ENCODE measurements at regions not wholly inside any gene's neighbourhood (a gene's known extent, or its start where the extent isn't known, plus 50 kb on each side); places are given as distances from the start of the nearest gene placed in this dataset.

GRCh38 chr9:116080561-116080960 lies 73.0 kb upstream of the PAPPA start:
- no peak for DNase-seq (ENCODE audit: low read depth in 3 of 3)

DNA sequence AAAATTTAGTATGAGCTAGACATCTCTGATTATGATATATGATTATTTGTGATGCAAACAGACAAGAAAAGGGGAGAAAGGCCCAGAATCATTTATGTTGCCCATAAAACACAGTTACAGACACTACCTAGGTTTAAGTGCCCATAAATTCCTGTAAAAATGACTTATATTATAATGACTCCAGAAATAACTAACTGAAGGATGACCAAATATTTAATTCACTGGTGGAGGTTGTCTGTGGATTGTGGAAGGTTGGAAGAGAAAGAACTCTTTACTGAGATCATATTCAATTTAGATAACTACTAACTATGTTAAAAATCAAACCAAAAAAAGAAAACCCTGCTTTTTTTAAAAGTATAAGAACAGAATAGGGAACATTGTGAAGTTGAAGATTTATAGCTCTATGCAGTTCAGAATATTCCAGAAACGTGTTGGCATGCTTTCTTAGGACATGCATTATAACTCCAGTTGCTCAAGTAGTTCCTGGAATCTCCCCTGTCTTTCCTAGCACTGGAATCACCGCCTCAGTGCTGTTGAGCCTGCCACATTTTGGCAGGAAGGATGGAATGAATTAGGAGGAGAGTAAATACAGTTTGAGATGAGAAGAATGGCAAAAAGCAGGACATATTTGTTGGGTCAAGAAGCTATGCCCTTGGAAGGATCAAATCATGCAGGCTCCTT lies 72.0 kb upstream of the PAPPA start:
- DNase-seq (ENCODE audit: low read depth in 3 of 3): no peak

GRCh38 chr9:116083837-116084236 lies 69.8 kb upstream of the PAPPA start:
- DNase-seq (ENCODE audit: low read depth in 3 of 3): no peak

DNA sequence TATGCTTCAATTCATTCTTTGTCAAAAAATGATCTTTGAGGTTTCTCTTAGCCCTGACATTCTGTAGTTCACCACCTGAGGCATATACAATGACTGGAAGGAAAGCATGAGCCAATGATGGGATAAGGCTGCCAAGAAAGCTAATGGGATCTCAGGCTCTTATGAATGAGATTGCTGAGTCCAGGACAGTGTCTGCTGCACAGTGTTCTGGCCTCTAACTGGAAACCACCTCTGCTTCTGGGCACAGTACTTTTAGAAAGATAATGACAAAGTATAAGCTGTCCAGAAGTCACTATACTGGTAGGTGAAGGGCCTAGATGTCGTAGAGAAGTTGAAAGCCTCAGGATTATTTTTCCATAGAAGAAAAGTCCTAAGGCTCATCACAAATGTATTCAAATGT lies 69.1 kb upstream of the PAPPA start:
- no peak for DNase-seq (ENCODE audit: low read depth in 3 of 3)

DNA sequence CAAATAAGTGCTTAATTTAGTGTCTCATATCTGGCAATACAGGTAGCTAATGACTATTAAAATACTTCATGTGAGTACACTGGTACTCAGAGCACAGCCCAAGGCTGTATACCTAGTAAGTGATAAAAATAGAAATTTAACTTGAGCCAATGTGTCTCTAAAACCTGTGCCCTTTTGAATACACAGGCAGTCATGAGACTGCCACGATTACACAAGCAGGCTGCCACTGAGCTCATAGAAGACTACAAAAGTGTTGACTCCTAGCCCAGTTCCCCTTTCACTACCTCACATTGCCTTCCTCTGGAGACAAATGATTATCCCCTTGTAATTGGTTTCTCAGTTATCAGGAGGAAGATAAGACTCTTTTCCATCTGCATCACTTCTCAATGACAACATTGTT lies 66.3 kb upstream of the PAPPA start:
- no peak for DNase-seq (ENCODE audit: low read depth in 3 of 3)

DNA sequence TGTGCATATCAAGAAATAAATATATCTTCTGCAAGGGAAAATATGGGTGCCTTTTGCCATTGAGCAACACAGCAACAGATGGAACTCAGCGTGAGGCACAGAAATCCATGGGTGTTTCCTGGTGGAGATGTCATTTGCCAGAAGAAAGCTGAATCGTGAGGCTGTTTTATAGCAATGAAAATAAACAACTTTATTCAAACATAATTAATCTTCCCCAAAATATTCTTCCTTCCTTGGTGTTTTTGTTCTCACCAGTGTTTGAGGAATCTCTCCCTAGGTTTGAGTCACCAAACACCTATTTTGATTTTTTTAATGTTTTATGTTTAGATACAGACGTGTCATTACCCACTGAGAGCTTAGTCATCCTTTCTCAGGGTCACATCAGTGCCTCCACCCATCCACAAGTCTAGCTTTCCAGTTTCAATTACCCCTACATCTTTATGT lies 65.8 kb upstream of the PAPPA start:
- DNase-seq (ENCODE audit: low read depth in 3 of 3): no peak

DNA sequence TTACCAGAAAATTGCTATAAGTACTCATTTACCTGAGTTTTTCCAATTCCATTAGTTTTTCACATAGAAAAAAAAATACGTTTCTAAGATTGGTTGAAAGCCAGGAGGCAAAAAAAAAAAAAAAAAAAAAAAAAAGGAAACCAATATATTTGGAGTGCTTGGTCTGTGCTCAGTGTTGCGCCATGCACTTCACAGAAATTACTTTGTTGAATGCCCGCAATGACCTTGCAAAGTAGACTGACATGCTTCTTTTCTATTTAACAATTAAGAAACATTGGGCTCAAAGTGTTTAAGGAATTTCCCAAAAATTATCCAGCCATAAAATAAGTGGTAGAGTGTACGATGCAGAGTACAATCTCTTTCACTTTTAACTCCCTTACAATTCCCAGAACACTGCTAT lies 65.2 kb upstream of the PAPPA start:
- no peak for DNase-seq (ENCODE audit: low read depth in 3 of 3)

DNA sequence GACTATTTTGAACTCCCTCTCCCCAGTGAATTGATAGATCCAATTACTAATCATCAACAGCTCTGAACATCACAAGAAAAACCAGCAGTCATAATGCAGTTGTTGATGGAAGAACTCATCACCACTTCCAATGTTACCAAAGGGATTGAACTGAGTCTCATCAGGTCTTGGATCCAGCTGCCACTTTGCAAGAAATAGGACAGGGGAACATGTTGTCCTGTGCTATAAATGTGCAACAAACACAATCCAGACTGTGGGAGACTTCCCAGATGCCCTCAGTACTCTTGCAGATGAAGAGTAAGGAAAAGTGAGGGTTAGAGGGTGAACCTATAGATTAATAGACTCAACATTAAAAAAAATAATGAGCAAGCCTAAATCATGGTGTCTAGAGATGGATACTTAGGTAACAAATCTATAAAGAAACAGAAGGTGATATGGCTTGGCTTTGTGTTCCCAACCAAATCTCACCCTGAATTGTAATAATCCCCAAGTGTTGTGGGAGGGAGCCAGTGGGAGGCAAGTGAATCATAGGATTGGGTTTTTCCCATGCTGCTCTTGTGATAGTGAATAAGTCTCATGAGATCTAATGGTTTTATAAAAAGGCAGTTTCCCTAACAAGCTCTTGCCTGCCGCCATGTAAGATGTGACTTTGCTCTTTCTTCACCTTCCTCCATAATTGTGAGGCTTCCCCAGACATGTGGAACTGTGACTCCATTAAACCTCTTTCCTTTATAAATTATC lies 63.4 kb upstream of the PAPPA start:
- no peak for DNase-seq (ENCODE audit: low read depth in 3 of 3)

DNA sequence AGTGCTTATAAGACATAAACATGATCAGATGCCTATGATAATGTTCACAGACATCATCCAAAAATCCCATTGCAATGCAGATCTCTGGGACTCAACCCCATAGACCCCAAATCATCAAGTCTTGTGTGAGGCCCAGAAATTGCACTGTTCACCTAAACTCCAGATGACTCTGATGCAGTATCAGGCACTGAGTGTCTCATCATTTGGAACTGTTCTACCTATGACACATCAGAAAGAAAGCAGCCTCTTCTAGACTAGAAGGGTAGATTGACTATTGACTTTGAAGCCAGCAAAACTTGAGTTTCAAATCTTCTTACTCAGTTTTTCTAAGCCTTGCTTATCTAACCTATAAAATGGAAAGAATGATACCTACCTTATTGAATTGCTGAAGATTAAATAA lies 58.7 kb upstream of the PAPPA start:
- DNase-seq (ENCODE audit: low read depth in 3 of 3): no peak

DNA sequence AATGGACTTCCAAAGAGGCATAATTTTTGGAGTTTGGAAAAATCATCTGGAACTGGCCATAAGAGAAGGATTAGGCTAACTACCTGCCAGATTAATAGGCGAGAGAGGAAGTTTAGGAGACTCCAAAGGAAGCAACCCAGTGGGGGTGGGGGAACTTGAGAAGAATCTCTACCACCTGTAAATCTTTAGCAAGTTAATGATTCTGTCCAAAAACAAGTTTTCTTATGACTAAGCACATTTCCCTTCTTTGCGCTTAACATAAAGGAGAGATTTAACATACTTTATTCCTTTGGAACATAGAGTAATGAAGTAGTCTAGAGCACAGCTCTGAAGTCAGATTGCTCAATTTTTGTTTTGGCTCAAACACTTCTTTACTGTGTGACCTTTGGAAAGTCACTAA lies 58.2 kb upstream of the PAPPA start:
- DNase-seq (ENCODE audit: low read depth in 3 of 3): no peak

DNA sequence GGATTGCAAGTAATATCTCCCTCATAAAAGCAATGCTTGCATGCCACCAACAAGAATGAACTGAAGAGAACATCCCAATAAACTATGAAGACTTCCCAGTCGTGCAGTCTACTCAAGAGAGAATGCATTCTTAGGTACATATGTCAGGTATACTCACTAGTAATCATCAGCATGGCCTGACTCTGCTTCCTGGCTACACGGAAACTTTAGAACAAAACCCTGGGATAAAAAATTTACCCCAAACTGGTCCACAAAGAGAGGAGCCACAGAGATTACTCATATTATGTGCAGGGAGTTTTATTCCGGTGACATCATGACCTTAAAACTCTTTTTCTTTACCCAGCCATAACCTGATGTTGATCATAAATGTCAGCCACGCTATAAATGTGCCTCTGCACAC lies 57.5 kb upstream of the PAPPA start:
- DNase-seq (ENCODE audit: low read depth in 3 of 3): no peak

GRCh38 chr9:116096853-116097252 lies 56.7 kb upstream of the PAPPA start:
- DNase-seq (ENCODE audit: low read depth in 3 of 3): no peak

DNA sequence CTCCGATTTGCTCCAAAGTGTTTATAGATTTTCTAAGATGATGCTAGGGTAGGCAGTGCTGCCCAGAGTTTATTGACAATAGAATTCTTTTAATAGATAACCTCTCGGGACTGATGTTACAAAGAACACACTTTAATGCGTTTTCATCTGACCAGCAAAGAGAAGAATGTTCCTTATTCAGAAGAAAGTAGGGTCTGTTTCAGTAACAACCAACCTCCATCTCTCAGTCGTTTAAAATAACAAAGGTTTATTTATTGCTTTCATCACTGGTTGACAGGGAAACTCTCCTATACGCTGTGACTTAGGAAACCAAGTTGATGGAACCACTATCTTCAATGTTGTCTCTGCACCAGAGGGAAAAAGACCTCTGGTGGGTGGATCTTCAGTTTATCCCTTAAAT lies 55.1 kb upstream of the PAPPA start:
- no peak for DNase-seq (ENCODE audit: low read depth in 3 of 3)

GRCh38 chr9:116099821-116100220 lies 53.8 kb upstream of the PAPPA start:
- no peak for DNase-seq (ENCODE audit: low read depth in 3 of 3)

- no peak for DNase-seq (ENCODE audit: low read depth in 3 of 3)
Observed at GRCh38 chr9:116100711-116101121, 52.9 kb upstream of the PAPPA start.

DNA sequence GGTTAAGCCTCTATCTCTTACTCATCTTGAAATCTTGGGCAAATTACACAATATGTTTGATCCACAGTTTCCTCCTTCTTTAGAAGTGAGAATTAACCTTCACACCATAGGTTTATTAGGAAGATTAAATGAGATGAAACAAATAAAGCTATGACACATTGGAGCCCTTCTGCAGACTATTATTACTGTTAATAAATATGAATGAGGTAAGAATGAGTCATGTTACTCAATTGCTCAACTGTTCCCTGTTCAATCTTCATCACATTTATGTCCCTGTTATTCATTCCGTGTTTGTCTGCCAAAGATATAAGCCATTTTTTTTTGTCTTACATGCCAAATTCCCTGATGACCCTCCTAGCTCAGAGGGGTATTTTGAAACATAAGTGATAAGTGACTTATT lies 52.1 kb upstream of the PAPPA start:
- no peak for DNase-seq (ENCODE audit: low read depth in 3 of 3)

DNA sequence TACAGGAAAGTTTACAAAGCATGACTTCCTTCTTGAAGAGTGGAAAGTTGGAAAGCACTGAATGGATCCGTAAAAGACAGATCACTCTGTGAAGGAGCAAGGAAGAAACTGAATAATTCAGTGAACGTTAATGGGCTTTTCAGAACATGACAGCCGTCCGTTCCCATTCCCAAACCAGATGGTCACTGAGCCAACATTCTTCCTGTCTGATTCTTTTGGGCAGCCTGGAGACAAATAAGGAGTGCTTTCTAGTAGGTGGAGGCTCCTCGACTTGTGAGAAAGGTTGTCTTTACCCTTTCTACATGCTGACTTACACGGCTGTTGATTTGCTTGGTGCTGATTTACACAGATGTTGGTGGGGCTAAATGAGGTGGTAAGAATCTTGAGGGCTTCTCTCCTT lies 51.0 kb upstream of the PAPPA start:
- no peak for DNase-seq (ENCODE audit: low read depth in 3 of 3)
